ENCODE measurements at regions not wholly inside any gene's neighbourhood (a gene's known extent, or its start where the extent isn't known, plus 50 kb on each side); places are given as distances from the start of the nearest gene placed in this dataset.

DNA sequence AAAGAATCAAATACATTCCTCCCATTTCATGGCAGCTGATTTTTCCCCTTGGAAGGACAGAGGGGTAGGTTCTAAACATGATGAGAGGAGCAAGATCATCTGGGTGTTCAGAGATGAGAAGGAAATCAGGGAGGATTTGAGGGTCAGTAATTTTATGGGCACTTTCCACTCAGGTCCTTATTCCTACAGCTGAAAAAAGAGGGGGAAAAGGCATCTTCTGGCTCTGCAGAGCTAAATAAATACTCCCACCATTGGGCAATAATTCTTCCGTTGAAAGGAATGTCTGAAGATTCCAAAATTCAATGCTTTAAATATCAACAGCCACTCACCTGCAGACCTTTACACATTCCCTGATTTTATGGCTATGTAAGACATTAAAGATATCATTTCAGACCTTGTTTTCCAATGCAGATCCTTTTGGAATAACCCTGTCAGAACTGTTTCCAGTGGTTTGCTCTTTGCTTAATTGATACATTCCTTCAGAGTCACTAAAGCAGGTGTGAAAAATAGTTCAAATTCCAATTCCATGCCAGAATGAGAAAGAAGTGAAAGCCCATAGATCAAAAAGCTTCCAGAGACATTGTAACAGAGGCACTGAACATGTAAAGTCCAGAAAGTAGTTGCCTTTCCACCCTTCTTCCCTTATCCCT, 233.3 kb upstream of the KRR1 start:
- H3K36me3 ChIP-seq (ENCODE audit: insufficient read depth, low read length) = no peaks in the 10 kb centered on the region
- TF ChIP-seq, protein P1, sequence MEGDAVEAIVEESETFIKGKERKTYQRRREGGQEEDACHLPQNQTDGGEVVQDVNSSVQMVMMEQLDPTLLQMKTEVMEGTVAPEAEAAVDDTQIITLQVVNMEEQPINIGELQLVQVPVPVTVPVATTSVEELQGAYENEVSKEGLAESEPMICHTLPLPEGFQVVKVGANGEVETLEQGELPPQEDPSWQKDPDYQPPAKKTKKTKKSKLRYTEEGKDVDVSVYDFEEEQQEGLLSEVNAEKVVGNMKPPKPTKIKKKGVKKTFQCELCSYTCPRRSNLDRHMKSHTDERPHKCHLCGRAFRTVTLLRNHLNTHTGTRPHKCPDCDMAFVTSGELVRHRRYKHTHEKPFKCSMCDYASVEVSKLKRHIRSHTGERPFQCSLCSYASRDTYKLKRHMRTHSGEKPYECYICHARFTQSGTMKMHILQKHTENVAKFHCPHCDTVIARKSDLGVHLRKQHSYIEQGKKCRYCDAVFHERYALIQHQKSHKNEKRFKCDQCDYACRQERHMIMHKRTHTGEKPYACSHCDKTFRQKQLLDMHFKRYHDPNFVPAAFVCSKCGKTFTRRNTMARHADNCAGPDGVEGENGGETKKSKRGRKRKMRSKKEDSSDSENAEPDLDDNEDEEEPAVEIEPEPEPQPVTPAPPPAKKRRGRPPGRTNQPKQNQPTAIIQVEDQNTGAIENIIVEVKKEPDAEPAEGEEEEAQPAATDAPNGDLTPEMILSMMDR (IDR thresholded peaks at IDR 0.05) = no peak
- H3K4me1 ChIP-seq (ENCODE audit: insufficient read depth, low read length) = no peaks in the 10 kb centered on the region
- H3K27me3 ChIP-seq (ENCODE audit: control insufficient read depth in 1 of 2, insufficient read depth in 2 of 2, low read length in 2 of 2) = no peaks in the 10 kb centered on the region
- ChIA-PET CTCF (no interaction called here), POLR2A (no interaction called here)
- H3K27me3 Mint-ChIP-seq = peaks cover 9% of the 10 kb centered on the region
- DNase-seq = no peak
- no peak for ATAC-seq (ENCODE audit: poor library complexity)
- no peaks in the 10 kb centered on the region for H3K9me3 ChIP-seq (ENCODE audit: control insufficient read depth in 1 of 2, insufficient read depth in 1 of 2, low read length in 2 of 2)
- intact Hi-C loops (cut with DNase I, micrococcal nuclease) = no loop called here
- no peak overlapping the region for H3K4me3 ChIP-seq (ENCODE audit: low read length)
- H3K27ac Mint-ChIP-seq = no peak overlapping the region
- no peaks in the 10 kb centered on the region for H3K36me3 Mint-ChIP-seq (ENCODE audit: low read depth)
- H3K4me3 Mint-ChIP-seq = no peak overlapping the region
- H3K27ac ChIP-seq (ENCODE audit: low read depth in 1 of 2, low read length in 2 of 2) = no peak overlapping the region
- no peaks in the 10 kb centered on the region for H3K4me1 Mint-ChIP-seq (ENCODE audit: low read depth)
- no peaks in the 10 kb centered on the region for H3K9me3 Mint-ChIP-seq

DNA sequence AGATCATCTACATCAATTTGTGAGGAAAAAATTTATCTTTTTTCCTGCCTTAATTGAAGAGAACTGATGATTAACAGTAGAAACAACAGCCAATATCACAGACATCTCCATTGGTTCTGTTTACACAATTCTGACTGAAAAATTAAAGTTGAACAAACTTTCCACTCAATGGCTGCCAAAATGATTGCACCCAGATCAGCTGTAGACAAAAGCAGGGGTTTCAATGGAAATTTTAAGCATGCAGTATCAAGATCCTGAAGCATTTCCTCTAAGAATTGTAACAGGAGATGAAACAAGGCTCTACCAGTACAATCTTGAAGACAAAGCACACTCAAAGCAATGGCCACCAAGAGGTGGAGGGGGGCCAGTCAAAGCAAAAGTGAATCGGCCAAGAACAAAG, 231.6 kb upstream of the KRR1 start:
- no peaks in the 10 kb centered on the region for H3K4me1 Mint-ChIP-seq (ENCODE audit: low read depth)
- TF ChIP-seq, protein P1 (IDR thresholded peaks at IDR 0.05) = no peak

DNA sequence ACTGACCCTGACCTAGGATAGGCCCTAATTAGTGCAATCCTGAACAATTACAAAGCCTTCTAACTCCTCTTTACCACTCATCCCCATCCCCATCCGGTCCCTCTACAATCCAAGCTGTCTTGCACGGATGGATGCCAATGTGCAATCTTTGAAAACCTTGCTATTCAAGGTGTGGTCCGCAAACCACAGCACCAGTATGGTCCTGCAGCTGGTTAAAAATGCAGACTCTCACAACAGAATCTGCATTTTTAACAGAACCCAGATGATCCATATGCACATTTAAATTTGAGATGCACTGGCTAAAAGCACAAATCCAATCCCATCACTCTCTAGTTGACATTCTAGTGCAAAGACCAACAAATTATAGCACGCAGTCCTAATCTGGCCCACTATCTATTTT, 230.6 kb upstream of the KRR1 start:
- Mint-ChIP-seq H3K36me3 (ENCODE audit: low read depth) (no peaks in the 10 kb centered on the region), H3K4me3 (no peak overlapping the region), H3K27me3 (peaks cover 9% of the 10 kb centered on the region), H3K9me3 (no peaks in the 10 kb centered on the region), H3K4me1 (ENCODE audit: low read depth) (no peaks in the 10 kb centered on the region), H3K27ac (no peak overlapping the region)
- no peak for DNase-seq
- H3K27me3 ChIP-seq (ENCODE audit: control insufficient read depth in 1 of 2, insufficient read depth in 2 of 2, low read length in 2 of 2) = no peaks in the 10 kb centered on the region
- H3K4me3 ChIP-seq (ENCODE audit: low read length) = no peak overlapping the region
- ChIA-PET POLR2A (no interaction called here), CTCF (no interaction called here)
- intact Hi-C loops (cut with DNase I, micrococcal nuclease) = no loop called here
- TF ChIP-seq, protein P1 (IDR thresholded peaks at IDR 0.05) = no peak
- H3K36me3 ChIP-seq (ENCODE audit: insufficient read depth, low read length) = no peaks in the 10 kb centered on the region
- no peak overlapping the region for H3K27ac ChIP-seq (ENCODE audit: low read depth in 1 of 2, low read length in 2 of 2)
- no peak for ATAC-seq (ENCODE audit: poor library complexity)
- no peaks in the 10 kb centered on the region for H3K4me1 ChIP-seq (ENCODE audit: insufficient read depth, low read length)
- no peaks in the 10 kb centered on the region for H3K9me3 ChIP-seq (ENCODE audit: control insufficient read depth in 1 of 2, insufficient read depth in 1 of 2, low read length in 2 of 2)

More for the DNA sequence above, 231.6 kb upstream of the KRR1 start:
- Histone ChIP-seq H3K36me3 (ENCODE audit: insufficient read depth, low read length) (no peaks in the 10 kb centered on the region), H3K27ac (ENCODE audit: low read depth in 1 of 2, low read length in 2 of 2) (no peak overlapping the region), H3K4me1 (ENCODE audit: insufficient read depth, low read length) (no peaks in the 10 kb centered on the region), H3K4me3 (ENCODE audit: low read length) (no peak overlapping the region), H3K9me3 (ENCODE audit: control insufficient read depth in 1 of 2, insufficient read depth in 1 of 2, low read length in 2 of 2) (no peaks in the 10 kb centered on the region), H3K27me3 (ENCODE audit: control insufficient read depth in 1 of 2, insufficient read depth in 2 of 2, low read length in 2 of 2) (no peaks in the 10 kb centered on the region)
- Mint-ChIP-seq H3K9me3 (no peaks in the 10 kb centered on the region), H3K27me3 (peaks cover 9% of the 10 kb centered on the region), H3K36me3 (ENCODE audit: low read depth) (no peaks in the 10 kb centered on the region), H3K4me3 (no peak overlapping the region), H3K27ac (no peak overlapping the region)
- intact Hi-C loops (cut with DNase I, micrococcal nuclease) = no loop called here
- ChIA-PET POLR2A (no interaction called here), CTCF (no interaction called here)
- DNase-seq (no peak), ATAC-seq (ENCODE audit: poor library complexity) (no peak)

Data from CD4-positive, alpha-beta T cell (primary cell).